K562 (cell line): ENCODE measurements at regions not wholly inside any gene's neighbourhood (a gene's known extent, or its start where the extent isn't known, plus 50 kb on each side); places are given as distances from the start of the nearest gene placed in this dataset.

Source experiments
- ATAC-seq: fragments of 200-7000 bp; cut with Tn5 transposase; 3 replicates; pipeline ENCODE4 v1.9.1; 2020; ENCODE audit warnings: moderate library complexity
- BruUV-seq: library from RNA; stranded (reverse); fragments of 400-500 nt; replicated peaks from 2 replicates; lab custom pipeline; 2021; lab: Mats Ljungman, UMichigan
- CTCF ChIA-PET: fragments of 300-600 bp; formaldehyde crosslinking; extraction: SDS; loops from one replicate; lab custom pipeline; 2021; ENCODE audit warnings: low intra/inter-chr PET ratio; lab: Yijun Ruan, JAX
- POLR2A ChIA-PET: fragments of 300-600, 350-650 bp; sonication (Branson Sonifier 250); formaldehyde crosslinking; extraction: SDS; loops from one replicate; lab custom pipeline; 2021; ENCODE audit warnings: antibody characterized with exemption, inconsistent platforms; lab: Yijun Ruan, JAX
- DNase-seq, 4 experiments: peaks; one replicate each; pipeline versions ENCODE4 v3.0.0 to v3.0.0-alpha.2; 2011 to 2018; ENCODE audit warnings: low spot score in 3 of 4, mixed read lengths in 3 of 4; ENCODE audit errors: extremely low read depth in 1 of 4
- FAIRE-seq: peaks from 2 replicates; lab custom pipeline; 2011; peaks lifted over from hg19 to GRCh38; lab: Jason Lieb, UNC
- H2AFZ ChIP-seq: 2 replicates; pipeline ENCODE4 v1.6.0; 2011; ENCODE audit warnings: low read depth, low read length, control low read depth, inconsistent platforms
- H3K27ac ChIP-seq: fragments of 200-600 bp; 3 replicates; pipeline ENCODE4 v1.8.0; 2011; ENCODE audit warnings: low read depth, mild to moderate bottlenecking, control low read depth, inconsistent platforms, low read length, moderate library complexity, mixed read lengths; ENCODE audit errors: extremely low read depth
- H3K27me3 ChIP-seq, 2 experiments: fragments of 300-600 bp in 1 of 2; 2 replicates in 1 of 2; 3 replicates in 1 of 2; pipeline versions ENCODE4 v1.6.0 to v1.8.0; 2011; ENCODE audit warnings: inconsistent platforms in 2 of 2, low read length in 2 of 2, mild to moderate bottlenecking in 1 of 2, mixed read lengths in 1 of 2, moderate library complexity in 1 of 2; ENCODE audit not compliant: control insufficient read depth in 2 of 2, insufficient read depth in 2 of 2
- H3K36me3 ChIP-seq: fragments of 300-600 bp; 3 replicates; pipeline ENCODE4 v1.8.0; 2011; ENCODE audit warnings: mild to moderate bottlenecking, low read length, inconsistent platforms; ENCODE audit not compliant: control insufficient read depth, insufficient read depth
- H3K4me1 ChIP-seq, 2 experiments: fragments of 200-600 bp in 1 of 2; replicated peaks in 1 of 2; 2 replicates in 1 of 2; 3 replicates in 1 of 2; pipeline versions ENCODE4 v1.5.1 to v1.8.0; 2011; ENCODE audit warnings: inconsistent platforms in 2 of 2, low read length in 2 of 2, mild to moderate bottlenecking in 1 of 2, mixed read lengths in 1 of 2, moderate library complexity in 1 of 2; ENCODE audit not compliant: control insufficient read depth in 2 of 2, insufficient read depth in 2 of 2
- H3K4me2 ChIP-seq: 2 replicates; pipeline ENCODE4 v1.6.1; 2011; ENCODE audit warnings: low read length, control low read depth, inconsistent platforms, mixed read lengths; ENCODE audit not compliant: insufficient read depth
- H3K4me3 ChIP-seq: fragments of 200-600 bp; sonication (generic), shearing (Covaris generic); 2 replicates; pipeline ENCODE4 v1.5.1; 2016; ENCODE audit warnings: control low read depth, inconsistent platforms
- H3K79me2 ChIP-seq: fragments of 200-600 bp; 3 replicates; pipeline ENCODE4 v1.8.0; 2011; ENCODE audit warnings: low read length, inconsistent platforms; ENCODE audit not compliant: control insufficient read depth, insufficient read depth
- H3K9ac ChIP-seq, 2 experiments: 2 replicates each; pipeline versions ENCODE4 v1.6.0 to v1.6.1; 2011; ENCODE audit warnings: low read depth in 2 of 2, low read length in 2 of 2, control low read depth in 1 of 2, inconsistent platforms in 1 of 2, mild to moderate bottlenecking in 1 of 2, mixed read lengths in 1 of 2; ENCODE audit not compliant: insufficient read depth in 1 of 2
- H3K9me1 ChIP-seq: one replicate; pipeline ENCODE4 v1.6.0; 2011; ENCODE audit warnings: inconsistent platforms, mild to moderate bottlenecking, low read length, moderate library complexity; ENCODE audit not compliant: control insufficient read depth, insufficient read depth
- H3K9me3 ChIP-seq: replicated peaks from 2 replicates; pipeline ENCODE4 v1.5.1; 2011; ENCODE audit warnings: low read depth, low read length, inconsistent platforms; ENCODE audit not compliant: control insufficient read depth, insufficient read depth
- H4K20me1 ChIP-seq: replicated peaks from 2 replicates; pipeline ENCODE4 v1.6.1; 2011; ENCODE audit warnings: low read length, inconsistent platforms, mixed read lengths; ENCODE audit not compliant: control insufficient read depth, insufficient read depth
- BRF2 ChIP-seq: IDR thresholded peaks from 3 replicates; pipeline ENCODE4 v1.6.1; 2011; ENCODE audit warnings: borderline replicate concordance, mild to moderate bottlenecking; ENCODE audit not compliant: insufficient read length, insufficient read depth
- COPS2 ChIP-seq: fragments of 450-650 bp; conservative IDR thresholded peaks from 2 replicates; pipeline ENCODE4 v1.6.1; 2016; ENCODE audit warnings: mild to moderate bottlenecking, moderate library complexity
- PTTG1 ChIP-seq: fragments of 450-650 bp; IDR thresholded peaks from 2 replicates; pipeline ENCODE4 v1.6.1; 2016; ENCODE audit warnings: low read depth, mild to moderate bottlenecking, missing genetic modification characterization, missing compliant biosample characterization
- RHOXF2B ChIP-seq: fragments of 250-450 bp; sonication (Bioruptor Pico); conservative IDR thresholded peaks from 2 replicates; pipeline ENCODE4 v1.5.1; 2021
- SUPT5H ChIP-seq: fragments of 450-650 bp; IDR thresholded peaks from 2 replicates; pipeline ENCODE4 v1.6.1; 2016
- THRAP3 ChIP-seq: fragments of 450-650 bp; IDR thresholded peaks from 2 replicates; pipeline ENCODE4 v1.6.1; 2016; ENCODE audit warnings: mild to moderate bottlenecking, inconsistent platforms, borderline replicate concordance
- USF2 ChIP-seq: sonication (generic); formaldehyde crosslinking; IDR thresholded peaks from 2 replicates; pipeline ENCODE4 v1.5.0; 2020; ENCODE audit warnings: missing genetic modification reagents
- ZC3H11A ChIP-seq: IDR thresholded peaks from 2 replicates; pipeline ENCODE4 v1.6.1; 2012; ENCODE audit warnings: low read depth, low read length, improper control_type of control experiment
- ZNF518B ChIP-seq: fragments of 250-450 bp; sonication (Bioruptor Pico); IDR thresholded peaks from 2 replicates; pipeline ENCODE4 v1.5.0; 2021; ENCODE audit warnings: mild to moderate bottlenecking, moderate library complexity
- ZNF609 ChIP-seq: sonication (generic); formaldehyde crosslinking; IDR thresholded peaks from 2 replicates; pipeline ENCODE4 v1.8.1; 2023; ENCODE audit warnings: missing genetic modification reagents, mild to moderate bottlenecking, borderline replicate concordance
- WGBS: fragments of 100-300 bp; shearing (Covaris generic); methylation state at CpG from one replicate; pipeline ENCODE4 v1.1.6; 2016; ENCODE audit warnings: low coverage, mixed read lengths; ENCODE audit not compliant: insufficient coverage; ENCODE audit errors: missing lambda C conversion rate; 5-methylcytosine and 5-hydroxymethylcytosine counted together
- in situ Hi-C: fragments of 300-500 bp; cut with MboI; formaldehyde crosslinking; loops from 4 replicates; pipeline ENCODE4 v1.15.0; 2018; ENCODE audit warnings: inconsistent platforms, mixed read lengths
- intact Hi-C: fragments of 100-400 bp; cut with micrococcal nuclease; formaldehyde crosslinking; loops from 2 replicates; pipeline ENCODE4 v1.14.2; 2022

- TF ChIP-seq BRF2 (no peak), THRAP3 (no peak), ZC3H11A (no peak), USF2 (CRISPR knock-in tag) (no peak), SUPT5H (no peak), COPS2 (no peak), PTTG1 (no peak)
These were observed 342.1 kb downstream of the MATN1 start (continued) for GRCh38 chr1:30381266-30381665.

- H2AFZ ChIP-seq: no peak overlapping the region
- in situ Hi-C loops (no loop called here), intact Hi-C loops (loop anchor here (1.0 to 10.0 kb wide), 2 partner anchors 394 to 587 kb away; no protein-coding TSS in a partner anchor)
- H3K4me1 ChIP-seq: peaks cover 0 to 4% of the 10 kb centered on the region in 2 experiments; a peak in 1 of 5 replicates
- H3K9ac ChIP-seq: no peak overlapping the region
- no peak overlapping the region for H3K4me3 ChIP-seq
- no peaks in the 10 kb centered on the region for H3K9me1 ChIP-seq
- no peak overlapping the region for H3K27ac ChIP-seq
- H3K79me2 ChIP-seq: no peaks in the 10 kb centered on the region
- FAIRE-seq (no peak), ATAC-seq (no peak), DNase-seq (no peak)
- H4K20me1 ChIP-seq: peaks cover 7% of the 10 kb centered on the region
- peaks cover 3 to 52% of the 10 kb centered on the region in 2 experiments; a peak in 3 of 5 replicates for H3K27me3 ChIP-seq
- ChIA-PET CTCF (interaction anchor here (0.6 to 1.2 kb wide), 3 partner anchors 327 to 1145 kb away, joined by 3 to 4 read pairs (median 4); no protein-coding TSS in a partner anchor), POLR2A (interaction anchor here (0.6 to 1.2 kb wide), 4 partner anchors 9 to 223 kb away, joined by 3 to 8 read pairs (median 4); no protein-coding TSS in a partner anchor)
- no peak overlapping the region for H3K4me2 ChIP-seq
- WGBS: 0% methylated on average over 3 of the region's 3 CpGs
- no peaks in the 10 kb centered on the region for H3K9me3 ChIP-seq
- no TSS peak for BruUV-seq
- H3K36me3 ChIP-seq: no peaks in the 10 kb centered on the region
- TF ChIP-seq ZNF609 (CRISPR knock-in tag) (no peak), RHOXF2B (CRISPR knock-in tag) (no peak), ZNF518B (CRISPR knock-in tag) (no peak)
These were observed 342.8 kb downstream of the MATN1 start for GRCh38 chr1:30380625-30380984.
